Spleen (tissue), 7 donors: ENCODE measurements at regions not wholly inside any gene's neighbourhood (a gene's known extent, or its start where the extent isn't known, plus 50 kb on each side); places are given as distances from the start of the nearest gene placed in this dataset.

Experiments used
- CTCF ChIP-seq, 11 experiments: fragments of 200-600 bp in 7 of 11; fragments of 450-650 bp in 4 of 11; sonication (generic) in 4 of 11; IDR thresholded peaks in 8 of 11; conservative IDR thresholded peaks in 3 of 11; 1 replicate in 7 of 11; 2 replicates in 4 of 11; pipeline versions ENCODE4 v1.4.0 to v1.8.0; 2016 to 2021; ENCODE audit warnings: antibody characterized with exemption in 11 of 11, inconsistent platforms in 4 of 11, mild to moderate bottlenecking in 1 of 11
- POLR2AphosphoS5 ChIP-seq, 3 donors: sonication (generic); formaldehyde crosslinking; IDR thresholded peaks; one replicate each; pipeline ENCODE4 v1.5.1; 2017; ENCODE audit warnings: antibody characterized with exemption in 3 of 3
- donor health status: DM: no; HTN: no; CAD: no; lungs with moderate emphysema.
- donor health status: DM: no; HTN: no; CAD: no.
- donor health status: DM: no; HTN: no; CAD: no.

DNA sequence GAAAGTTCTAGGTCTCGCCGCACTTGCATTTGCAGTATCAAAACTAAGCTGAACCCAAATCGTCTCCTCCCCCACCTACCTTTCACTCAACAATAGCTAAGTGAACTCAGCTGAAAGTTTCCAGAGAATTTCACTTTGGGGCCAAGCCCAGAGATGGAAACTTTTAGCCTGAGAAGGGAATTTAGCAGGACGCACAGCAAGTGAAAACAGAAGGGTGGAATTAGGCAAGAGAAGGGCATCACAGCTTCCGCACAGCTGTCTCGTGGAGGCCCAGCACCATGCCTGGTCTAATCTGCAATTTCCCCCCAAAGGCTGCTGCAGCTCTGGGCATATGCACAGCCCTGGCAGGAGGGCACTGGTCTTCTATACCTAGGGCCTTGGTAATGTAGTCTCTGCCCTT lies 262.0 kb downstream of the TNS1 start:
- TF ChIP-seq POLR2AphosphoS5 (IDR thresholded peaks at IDR 0.05) (no peak), CTCF (IDR thresholded peaks at IDR 0.05 in 8 of 11, conservative IDR thresholded peaks at IDR 0.05 in 3 of 11) (no peak)
